NCI-H69 (cell line): ENCODE measurements at regions not wholly inside any gene's neighbourhood (a gene's known extent, or its start where the extent isn't known, plus 50 kb on each side); places are given as distances from the start of the nearest gene placed in this dataset.

Experiments used
- DNase-seq: peaks from one replicate; lab custom pipeline; 2025; lab: John Stamatoyannopoulos, UW

- no peak for DNase-seq
Measured at GRCh38 chr20:11389186-11389585, 528.5 kb upstream of the BTBD3 start.

GRCh38 chr20:11391591-11391990 lies 526.1 kb upstream of the BTBD3 start:
- DNase-seq = no peak

- no peak for DNase-seq
Measured at GRCh38 chr20:11394145-11394833, 523.4 kb upstream of the BTBD3 start.

- DNase-seq = no peak
Measured at GRCh38 chr20:11395581-11395980, 522.1 kb upstream of the BTBD3 start.

GRCh38 chr20:11401988-11402387 lies 515.7 kb upstream of the BTBD3 start:
- DNase-seq = no peak

- DNase-seq = no peak
Measured at GRCh38 chr20:11403711-11404110, 514.0 kb upstream of the BTBD3 start.

GRCh38 chr20:11406877-11407276 lies 510.8 kb upstream of the BTBD3 start:
- DNase-seq = no peak

GRCh38 chr20:11409561-11409960 lies 508.1 kb upstream of the BTBD3 start:
- no peak for DNase-seq

GRCh38 chr20:11411765-11412164 lies 505.9 kb upstream of the BTBD3 start:
- DNase-seq = no peak

- DNase-seq = no peak
Measured at GRCh38 chr20:11426948-11427347, 490.7 kb upstream of the BTBD3 start.

GRCh38 chr20:11429168-11429567 lies 488.5 kb upstream of the BTBD3 start:
- no peak for DNase-seq

- no peak for DNase-seq
Measured at GRCh38 chr20:11429889-11430519, 487.7 kb upstream of the BTBD3 start.

- no peak for DNase-seq
Measured at GRCh38 chr20:11430652-11431051, 487.0 kb upstream of the BTBD3 start.

GRCh38 chr20:11431621-11432020 lies 486.1 kb upstream of the BTBD3 start:
- DNase-seq = no peak

GRCh38 chr20:11432407-11432806 lies 485.3 kb upstream of the BTBD3 start:
- no peak for DNase-seq

GRCh38 chr20:11436113-11436905 lies 481.4 kb upstream of the BTBD3 start:
- no peak for DNase-seq

- DNase-seq = no peak
Measured at GRCh38 chr20:11437090-11437489, 480.6 kb upstream of the BTBD3 start.

GRCh38 chr20:11437611-11438380 lies 479.9 kb upstream of the BTBD3 start:
- no peak for DNase-seq

- DNase-seq = no peak
Measured at GRCh38 chr20:11438412-11438811, 479.3 kb upstream of the BTBD3 start.

- DNase-seq = no peak
Measured at GRCh38 chr20:11443382-11444119, 474.1 kb upstream of the BTBD3 start.

GRCh38 chr20:11445161-11445560 lies 472.5 kb upstream of the BTBD3 start:
- DNase-seq = no peak

- DNase-seq = no peak
Measured at GRCh38 chr20:11445891-11446290, 471.8 kb upstream of the BTBD3 start.
